M059J (cell line): ENCODE measurements at regions not wholly inside any gene's neighbourhood (a gene's known extent, or its start where the extent isn't known, plus 50 kb on each side); places are given as distances from the start of the nearest gene placed in this dataset.

Source experiments
- DNase-seq: peaks from one replicate; pipeline ENCODE4 v3.0.0-alpha.2; 2012; ENCODE audit warnings: low read depth

DNA sequence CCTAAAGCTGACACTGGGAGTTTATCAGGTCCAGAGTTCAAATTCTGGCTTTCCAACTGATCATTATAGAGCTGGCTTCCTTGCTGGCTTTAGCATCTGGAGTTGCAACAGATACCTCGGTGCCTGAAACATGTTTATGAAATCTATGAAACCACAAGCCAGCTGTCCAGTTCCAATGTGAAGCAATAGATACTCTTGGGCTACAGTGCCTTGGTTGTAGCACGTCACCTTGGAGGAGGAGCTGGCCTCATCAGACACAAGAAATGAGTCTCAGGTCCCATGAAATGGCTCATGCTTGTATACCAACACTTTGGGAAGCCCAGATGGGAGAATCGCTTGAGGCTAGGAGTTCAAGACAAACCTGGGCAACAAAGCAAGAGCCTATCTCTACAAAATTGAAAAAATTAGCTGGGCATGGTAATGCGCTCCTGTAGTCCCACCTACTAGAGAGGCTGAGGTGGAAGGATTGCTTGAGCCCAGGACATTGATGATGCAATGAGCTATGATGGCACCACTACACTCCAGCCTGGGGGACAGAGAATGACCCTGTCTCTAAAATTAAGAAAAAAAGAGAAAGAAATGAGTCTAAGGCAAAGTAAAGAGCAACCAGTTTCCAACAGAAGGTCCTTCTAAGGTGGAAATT, 132.5 kb upstream of the ZNF648 start:
- peak; percentile 29 for DNase-seq

DNA sequence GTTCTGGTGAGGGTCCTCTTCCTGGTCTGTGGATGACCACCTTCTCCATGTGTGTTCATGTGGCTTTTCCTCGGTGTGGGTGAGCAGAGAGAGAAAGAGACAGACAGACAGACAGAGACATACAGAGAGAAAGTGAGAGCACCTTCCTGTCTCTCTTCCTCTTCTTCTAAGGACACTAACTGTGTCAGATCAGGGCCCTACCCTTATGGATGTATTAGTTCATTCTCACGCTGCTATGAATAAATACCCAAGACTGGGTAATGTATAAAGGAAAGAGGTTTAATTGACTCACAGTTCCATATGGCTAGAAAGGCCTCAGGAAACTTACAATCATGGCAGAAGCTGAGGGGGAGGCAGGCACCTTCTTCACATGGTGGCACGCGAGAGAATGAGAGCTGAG, 131.5 kb upstream of the ZNF648 start:
- no peak for DNase-seq

DNA sequence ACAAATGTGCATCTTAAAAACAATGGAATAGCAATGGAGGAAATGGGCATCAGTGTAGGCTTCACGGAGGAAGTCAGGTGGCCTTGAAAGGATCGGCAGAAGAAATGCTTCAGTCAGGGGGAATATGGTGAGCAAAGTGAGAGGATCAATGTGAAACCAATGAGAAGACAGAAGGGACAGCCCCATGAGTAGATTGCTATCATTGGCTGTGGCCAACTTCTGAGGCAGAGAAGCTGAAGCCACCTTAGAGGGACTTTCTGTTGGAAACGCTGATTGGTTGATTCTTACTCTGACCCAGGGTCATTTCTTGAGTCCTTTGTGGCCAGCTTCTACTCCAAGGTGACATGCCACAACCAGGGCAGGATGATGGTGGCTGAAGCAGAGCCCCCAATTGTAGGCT, 130.7 kb upstream of the ZNF648 start:
- DNase-seq = no peak

DNA sequence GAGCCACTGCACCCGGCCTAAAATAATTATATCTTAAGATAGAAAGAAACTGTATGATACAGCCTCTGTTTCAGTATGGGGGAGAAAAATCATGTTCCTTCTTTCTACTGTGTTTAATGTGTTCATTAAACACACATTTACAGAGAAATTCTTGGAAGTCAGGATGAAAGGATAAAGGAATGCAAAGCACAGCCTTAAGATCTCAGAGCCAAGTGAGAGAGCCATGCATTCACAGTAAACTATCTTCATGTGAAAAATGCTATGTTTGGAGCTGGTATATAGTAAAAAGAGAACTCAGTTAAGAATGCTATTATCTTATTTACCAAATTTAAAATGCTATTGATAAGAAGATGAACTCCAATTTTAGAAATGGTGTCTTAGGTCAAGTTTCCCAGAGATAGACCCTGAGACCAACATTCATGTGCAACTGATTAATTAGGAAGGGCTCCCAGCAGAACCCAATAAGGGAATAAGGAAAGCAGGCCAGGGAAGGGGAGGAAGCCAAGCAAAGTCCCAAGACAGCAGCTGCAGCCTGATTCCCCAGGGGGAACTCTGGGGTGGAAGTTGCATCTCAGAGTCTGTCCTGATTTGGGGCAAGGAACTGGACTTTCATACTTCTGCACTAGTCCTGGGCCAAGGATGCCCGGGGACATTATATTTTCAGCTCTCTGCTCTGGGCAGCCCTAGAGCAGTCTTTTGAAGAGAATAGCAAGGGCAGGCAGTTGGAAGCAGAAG, 130.0 kb upstream of the ZNF648 start:
- no peak for DNase-seq

DNA sequence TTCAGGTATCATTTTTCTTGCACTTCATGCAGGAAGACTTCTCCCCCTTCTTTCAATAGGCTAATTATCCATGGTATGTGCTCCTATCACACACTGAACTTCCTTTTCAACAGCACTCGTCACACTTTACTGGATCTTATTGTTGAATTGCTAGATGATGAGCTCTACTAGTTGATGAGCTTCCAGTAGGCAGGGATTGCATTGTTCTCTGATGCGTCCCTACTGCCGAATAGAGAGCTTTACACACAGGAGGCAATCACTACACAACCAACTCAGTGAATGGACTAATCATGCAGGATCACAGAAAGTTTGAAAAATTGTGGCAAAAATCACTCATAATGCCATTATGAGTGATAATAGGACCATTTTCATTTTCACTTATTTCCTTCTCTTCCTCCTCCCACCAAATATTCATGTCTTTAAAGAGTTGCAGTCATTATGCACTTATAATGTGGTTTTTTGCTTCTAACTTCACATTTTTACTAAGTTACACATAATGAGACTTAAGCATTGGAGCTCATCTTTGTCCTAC, 128.1 kb upstream of the ZNF648 start:
- DNase-seq = no peak

DNA sequence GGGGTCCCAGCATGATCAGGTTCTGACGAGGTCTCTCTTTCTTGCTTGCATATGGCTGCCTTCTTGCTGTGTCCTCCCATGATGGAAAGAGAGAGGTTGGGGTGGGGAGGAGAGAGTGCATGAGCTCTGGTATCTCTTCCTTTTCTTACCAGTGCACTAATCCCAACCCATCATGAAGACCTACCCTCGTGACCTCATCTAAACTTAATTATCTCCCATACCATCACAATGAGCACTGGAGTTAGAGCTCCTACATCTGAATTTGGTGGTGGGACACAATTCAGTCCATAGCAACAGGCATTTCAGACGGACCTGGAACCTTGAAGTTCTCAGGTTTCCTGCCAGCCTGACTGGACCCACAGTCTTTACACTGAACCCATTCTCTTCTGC, 125.2 kb upstream of the ZNF648 start:
- DNase-seq = no peak

DNA sequence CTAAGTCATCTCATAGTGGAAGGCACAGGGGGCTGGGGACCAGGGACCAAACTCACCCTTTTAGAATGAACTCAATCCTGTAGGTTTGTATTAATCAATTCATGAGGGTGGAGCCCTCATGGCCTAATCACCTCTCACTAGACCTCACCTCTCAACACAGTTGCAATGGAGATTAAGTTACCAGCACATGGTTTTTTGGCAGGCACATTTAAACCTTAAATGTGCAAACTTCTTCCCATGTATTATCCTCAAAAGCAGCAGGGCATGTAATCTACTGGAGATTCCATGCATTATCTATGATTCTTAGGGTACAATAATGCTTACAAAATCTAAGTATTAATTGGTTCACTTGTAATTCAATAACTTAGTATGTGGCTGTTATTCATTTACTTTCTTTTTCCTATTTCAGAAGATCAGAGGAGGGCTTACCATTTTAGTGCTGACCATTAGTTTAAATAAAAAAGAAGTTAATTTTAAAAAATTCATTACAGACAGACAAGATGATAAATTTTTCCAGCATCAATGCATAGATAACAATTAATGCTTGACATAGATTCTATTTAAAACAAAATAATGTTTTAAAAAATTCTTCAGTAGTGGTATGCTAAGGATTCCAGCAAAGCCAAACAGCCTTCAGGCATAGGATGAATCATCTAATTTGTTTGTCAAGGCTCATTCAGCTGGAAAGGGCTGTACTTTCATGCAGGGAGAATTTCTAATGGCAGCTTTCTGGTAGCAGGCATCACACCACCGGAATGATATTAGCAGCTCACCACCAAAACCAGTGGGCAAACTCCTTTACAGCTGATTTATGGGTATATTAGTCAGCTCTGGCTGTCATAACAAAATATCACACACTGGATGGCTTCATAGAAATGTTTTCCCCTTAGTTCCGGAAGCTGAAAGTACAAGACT, 124.6 kb upstream of the ZNF648 start:
- peak; percentile 98 for DNase-seq

DNA sequence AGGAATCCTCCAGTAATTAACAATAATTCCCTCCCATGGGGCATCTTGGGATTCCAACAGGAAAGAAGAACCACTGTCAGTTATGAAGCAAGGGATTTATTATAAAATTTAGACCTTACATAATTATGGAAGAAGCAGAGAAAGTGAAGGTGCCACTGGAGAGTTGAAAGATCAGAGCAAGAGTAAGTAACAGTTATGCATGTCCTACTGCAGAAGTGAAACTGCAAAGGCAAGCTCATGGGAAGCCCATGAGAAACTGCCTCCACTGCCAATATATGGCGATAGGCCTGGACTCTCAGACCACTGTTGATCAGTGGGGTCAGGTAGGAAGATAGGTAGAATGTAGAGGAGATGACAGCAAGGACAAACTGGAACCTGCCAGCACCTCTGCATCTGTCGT, 123.6 kb upstream of the ZNF648 start:
- DNase-seq = no peak

DNA sequence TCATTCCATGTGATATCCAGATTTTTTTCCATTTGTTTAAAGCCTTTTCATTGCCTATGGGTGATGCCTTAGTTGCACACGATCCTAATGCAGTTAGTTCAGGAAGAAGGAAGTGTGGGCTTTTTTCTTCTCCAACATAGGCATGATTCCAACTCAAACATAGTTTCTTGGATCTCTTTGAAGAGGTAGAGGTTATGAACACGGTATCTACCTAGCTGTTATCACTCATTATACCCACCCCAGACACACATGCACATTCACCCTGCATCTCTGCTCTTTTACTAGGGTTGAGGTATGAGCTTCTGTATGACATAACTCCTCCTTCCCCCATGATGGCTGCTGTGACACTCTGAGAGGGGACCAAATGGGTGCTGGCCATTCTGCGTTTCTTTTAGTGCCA, 122.1 kb upstream of the ZNF648 start:
- DNase-seq = no peak

DNA sequence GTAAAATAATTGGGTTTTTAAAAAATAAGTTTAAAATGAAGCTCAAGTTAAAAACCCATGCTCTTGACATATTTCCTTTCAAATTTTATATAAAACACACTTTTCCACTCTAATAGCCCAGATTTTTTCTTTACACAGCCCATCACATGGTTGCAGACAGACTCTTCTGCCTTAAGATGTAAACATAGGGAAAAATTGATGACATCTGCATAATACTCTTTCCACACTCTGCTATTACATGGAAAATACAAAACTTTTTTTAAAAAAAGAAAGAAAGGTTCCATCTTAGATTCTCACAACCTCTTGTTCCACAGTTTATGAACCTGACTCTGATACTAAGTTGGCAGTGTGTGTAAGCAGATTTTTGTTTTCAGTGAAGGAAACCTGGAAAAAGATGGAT, 120.8 kb upstream of the ZNF648 start:
- no peak for DNase-seq

DNA sequence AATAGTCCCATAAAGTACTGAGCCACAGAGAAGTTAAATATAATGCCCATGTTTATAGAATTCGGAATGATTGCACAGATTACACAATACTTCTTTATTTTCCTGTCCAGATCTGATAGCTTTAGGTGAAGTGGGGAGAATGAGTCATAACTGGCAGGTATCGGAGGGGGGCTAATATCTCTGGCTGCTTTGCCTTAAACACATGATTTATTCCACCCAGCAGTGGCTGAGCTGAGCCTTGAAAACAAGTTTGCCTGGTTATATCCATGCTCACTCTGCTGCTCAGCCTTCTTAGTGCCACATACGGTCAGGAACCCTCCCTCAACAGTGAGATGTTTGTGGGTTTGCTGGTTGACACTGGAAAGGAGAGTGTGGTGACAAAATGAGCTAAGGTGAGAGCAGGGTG, 119.7 kb upstream of the ZNF648 start:
- DNase-seq = peak; percentile 78

DNA sequence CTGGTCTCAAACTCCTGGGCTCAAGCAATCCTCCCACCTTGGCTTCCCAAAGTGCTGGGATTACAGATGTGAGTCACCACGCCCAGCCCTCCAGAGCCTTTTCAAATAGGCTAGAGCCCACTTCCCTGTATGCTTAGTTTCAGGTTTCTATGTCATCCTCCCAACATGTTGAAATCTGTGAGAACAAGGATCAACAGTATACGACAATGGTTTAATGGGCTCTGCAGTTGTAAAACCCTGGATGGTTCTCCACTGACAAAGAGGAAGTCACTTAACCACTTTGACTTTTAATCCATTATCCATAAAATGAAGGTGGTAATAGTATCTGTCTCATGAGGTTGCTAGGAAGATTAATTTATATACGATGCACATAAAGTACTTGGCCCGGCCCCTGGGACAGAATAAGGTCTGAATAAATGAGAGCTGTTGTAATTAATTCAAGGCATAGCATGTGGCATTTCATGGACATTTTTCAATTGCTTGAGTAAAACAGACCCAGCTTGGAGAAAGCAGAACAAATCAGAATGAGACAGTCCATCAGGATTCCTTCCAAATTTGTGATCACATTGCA, 113.9 kb upstream of the ZNF648 start:
- DNase-seq = no peak

DNA sequence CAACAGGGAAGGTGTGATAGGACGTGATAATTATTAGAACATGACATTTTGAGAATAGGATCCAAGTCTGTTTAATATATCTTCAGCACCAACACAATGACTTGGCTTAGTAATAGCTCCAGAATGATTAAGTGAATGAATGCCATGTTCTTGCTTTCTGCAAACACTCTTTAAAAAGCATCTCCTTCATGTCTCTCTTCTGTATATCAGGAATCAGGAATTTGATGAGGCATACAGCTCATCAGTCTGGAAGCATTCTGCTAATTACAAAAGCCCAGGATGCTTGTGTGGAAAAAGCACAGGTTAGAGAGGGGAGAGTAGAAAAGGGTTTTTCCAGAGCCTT, 113.0 kb upstream of the ZNF648 start:
- DNase-seq = no peak

DNA sequence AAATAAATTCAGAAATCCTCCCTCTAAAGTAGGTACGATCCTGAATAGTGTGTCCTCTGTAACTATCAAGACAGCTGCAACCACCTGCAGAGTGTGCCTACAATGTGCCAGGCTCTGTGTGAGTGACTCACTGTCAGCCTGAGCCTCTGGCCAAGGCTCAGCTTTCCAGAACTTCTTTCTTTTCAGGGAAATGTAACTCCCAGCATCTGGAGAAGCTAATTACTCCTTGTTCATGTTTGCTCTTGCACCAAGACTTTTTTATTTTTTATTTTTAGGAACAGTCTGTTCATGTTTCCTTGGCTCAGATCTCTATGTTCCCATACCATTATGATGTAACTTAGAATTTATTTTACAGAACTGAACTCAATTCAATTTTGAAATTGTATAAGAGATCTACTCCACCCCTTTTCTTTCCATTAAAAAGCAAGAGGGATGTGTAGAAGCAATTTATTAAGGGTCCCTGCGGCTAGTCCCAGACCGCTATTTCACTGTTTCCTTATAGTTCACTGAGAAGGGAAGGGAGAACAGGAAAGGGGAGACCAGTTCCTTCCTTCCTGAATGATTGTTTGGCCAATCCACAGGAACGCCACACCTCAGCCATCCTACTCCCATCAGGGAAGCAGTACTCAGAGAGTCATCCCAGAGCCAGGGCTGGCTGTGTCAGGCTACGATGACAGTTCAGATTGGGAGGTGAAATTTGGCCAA, 112.4 kb upstream of the ZNF648 start:
- no peak for DNase-seq

DNA sequence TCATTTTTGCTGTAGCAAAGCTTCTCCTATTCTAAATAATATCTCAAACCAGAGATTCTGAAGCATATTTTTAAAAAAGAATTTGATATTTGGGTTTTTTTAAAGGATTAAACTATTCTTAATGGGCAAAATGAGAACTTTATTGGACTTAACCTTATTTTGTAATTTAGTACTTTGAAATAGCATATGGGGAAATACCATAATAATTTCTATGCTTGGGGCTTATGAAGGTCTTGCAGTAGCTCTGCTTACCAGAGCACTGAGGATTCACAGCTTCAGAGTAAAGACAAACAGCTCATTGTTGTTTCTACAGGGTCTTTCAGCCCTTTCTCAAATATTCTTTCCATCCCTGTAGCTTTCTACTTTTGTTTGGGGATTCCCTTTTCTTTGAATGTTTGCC, 111.2 kb upstream of the ZNF648 start:
- DNase-seq = no peak

DNA sequence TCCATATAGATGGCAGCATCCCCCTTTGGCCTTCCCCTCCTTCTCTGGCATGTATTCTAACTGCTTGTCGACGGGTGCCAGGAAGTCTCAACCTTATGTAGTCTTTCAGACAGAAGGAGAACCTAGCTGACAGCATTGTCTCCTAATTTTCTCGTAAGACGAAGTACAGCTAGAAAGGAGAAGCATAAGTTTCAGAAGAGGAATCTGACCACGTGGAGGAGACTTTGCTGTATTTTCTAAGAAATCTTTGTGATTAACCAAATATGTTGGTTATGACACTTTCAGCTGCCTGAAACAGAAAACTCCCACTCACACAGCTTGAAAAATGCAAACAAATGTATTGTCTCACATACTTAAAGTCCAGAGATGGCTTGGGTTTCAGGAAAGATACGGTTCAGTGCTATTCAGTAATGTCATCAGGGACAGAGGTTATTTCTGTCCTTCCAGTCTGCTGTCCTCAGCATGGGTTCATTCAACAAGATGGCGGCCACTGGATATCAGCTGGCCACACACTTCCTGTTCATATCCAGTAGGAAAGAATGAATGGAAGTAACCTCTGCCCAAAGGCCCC, 109.5 kb upstream of the ZNF648 start:
- no peak for DNase-seq

DNA sequence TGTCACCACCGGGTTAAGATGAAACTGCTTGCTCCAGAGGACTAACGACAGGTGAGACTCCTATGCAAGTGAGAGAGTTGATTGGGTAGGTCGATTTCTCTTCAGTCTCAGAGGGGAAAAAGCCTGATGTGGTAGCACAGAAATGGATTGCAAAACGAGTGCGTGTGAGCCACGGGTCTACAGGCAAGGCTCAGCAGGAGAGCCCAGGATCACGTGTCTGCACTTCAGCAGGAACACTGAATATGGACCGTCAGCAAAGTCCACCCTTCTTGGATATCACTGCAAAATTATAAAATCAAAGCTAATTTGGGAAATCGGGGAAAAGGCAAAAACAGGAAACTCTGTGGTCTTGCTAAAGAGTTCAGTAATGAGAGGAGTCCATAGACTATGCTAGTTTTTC, 107.7 kb upstream of the ZNF648 start:
- DNase-seq = no peak

DNA sequence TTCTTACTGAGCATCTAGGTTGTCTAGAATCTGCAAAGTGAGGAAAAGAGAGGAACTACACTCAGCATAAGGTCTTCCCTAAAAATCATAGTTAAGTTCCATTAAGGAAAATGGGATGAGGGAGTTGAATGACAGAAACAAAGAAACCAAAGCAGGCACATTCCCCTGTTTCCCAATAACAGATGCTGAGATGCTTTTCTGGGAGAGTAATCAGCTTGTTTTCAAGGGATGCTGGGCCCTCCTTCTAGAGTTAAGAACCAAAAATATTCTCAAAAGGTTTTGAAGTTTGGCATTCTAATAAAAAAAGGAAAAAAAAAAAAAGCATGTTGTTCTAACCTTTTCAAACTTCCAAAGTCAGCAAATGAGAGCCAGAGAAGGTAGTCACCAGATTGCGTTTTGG, 105.2 kb upstream of the ZNF648 start:
- DNase-seq = no peak

DNA sequence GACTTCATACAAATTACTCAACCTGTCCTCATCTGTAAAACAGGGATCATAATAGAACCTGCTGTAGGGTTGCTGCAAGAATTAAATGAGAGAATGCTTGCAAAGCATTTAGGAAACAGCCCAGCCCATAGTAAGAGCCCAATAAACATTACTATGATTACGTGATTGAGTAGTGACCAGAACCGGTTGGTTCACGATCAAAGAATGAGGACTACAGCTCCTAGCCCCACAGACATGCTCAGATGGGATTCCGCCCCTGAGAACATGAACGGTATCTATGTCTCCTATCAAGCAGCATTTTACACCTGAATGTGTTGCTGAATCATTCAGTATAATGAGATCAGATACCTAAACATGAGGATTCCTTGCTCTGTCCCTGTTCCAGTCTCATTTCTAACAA, 104.8 kb upstream of the ZNF648 start:
- DNase-seq = no peak

DNA sequence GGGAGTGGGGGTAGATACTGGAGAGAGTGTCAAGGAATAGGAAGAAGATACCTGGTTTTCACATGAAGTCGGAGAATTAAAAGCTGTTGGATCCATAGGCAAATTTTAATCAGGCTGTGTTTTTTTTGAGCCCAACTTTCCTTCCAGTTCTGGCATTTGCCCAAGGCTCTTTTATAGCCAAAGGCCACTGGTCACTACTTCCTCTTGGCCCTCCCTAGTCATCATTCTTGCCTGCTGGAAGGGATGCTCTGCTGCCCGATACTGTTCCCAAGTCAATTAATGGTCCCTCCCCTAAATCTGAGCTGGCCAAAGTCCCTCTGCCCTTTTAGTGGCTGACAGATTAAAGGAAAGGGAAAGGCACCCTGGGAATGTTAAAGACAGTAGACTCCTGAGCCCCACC, 102.8 kb upstream of the ZNF648 start:
- no peak for DNase-seq

DNA sequence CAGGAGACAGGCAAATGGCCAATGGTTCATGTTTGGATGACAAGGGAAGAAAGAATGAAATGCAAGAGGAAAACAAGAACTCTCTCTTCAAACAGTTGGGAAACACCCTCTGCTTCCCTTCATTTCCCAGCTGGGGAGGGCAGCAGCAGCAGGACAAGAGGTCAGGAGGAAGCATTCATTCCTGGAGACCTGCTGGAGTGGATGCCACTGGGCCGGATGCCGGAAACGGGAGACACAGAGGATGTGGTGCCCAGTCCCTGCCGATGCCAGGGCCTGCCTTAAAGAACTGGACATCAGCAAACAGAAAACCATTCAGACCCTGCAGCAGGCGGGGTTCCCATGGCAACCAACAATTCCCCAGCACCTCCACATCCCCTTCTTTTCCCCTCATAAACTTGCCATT, 102.3 kb upstream of the ZNF648 start:
- DNase-seq = no peak
